HEK293 (cell line): ENCODE measurements at regions not wholly inside any gene's neighbourhood (a gene's known extent, or its start where the extent isn't known, plus 50 kb on each side); places are given as distances from the start of the nearest gene placed in this dataset.

ENCODE experiments used
- CTCF ChIA-PET: fragments of 350-600 bp; formaldehyde crosslinking; extraction: SDS; loops from one replicate; lab custom pipeline; 2021; ENCODE audit warnings: antibody characterized with exemption; lab: Yijun Ruan, JAX
- POLR2A ChIA-PET: fragments of 300-600 bp; formaldehyde crosslinking; extraction: SDS; loops from one replicate; lab custom pipeline; 2020; ENCODE audit warnings: antibody characterized with exemption, inconsistent platforms; lab: Yijun Ruan, JAX
- H3K27ac ChIP-seq: fragments of 200-500 bp; sonication (Bioruptor generic); 2 replicates; pipeline ENCODE4 v1.5.1; 2014; ENCODE audit warnings: low read depth, low read length, control low read depth, inconsistent platforms; ENCODE audit errors: extremely low read depth
- H3K36me3 ChIP-seq, 2 experiments: fragments of 200-500 bp in 1 of 2; sonication (Bioruptor generic) in 1 of 2; 1 replicate in 1 of 2; 2 replicates in 1 of 2; pipeline ENCODE4 v1.5.1; 2014 to 2017; ENCODE audit warnings: inconsistent platforms in 2 of 2, low read length in 2 of 2; ENCODE audit not compliant: control insufficient read depth in 2 of 2, insufficient read depth in 1 of 2
- H3K4me1 ChIP-seq: fragments of 200-500 bp; sonication (Bioruptor generic); 2 replicates; pipeline ENCODE4 v1.5.1; 2014; ENCODE audit warnings: mild to moderate bottlenecking, low read length, inconsistent platforms; ENCODE audit not compliant: control insufficient read depth, insufficient read depth
- H3K4me3 ChIP-seq: 2 replicates; pipeline ENCODE4 v1.5.1; 2011; ENCODE audit warnings: low read depth, mild to moderate bottlenecking, control low read depth, low read length, moderate library complexity
- H3K9me3 ChIP-seq: fragments of 200-500 bp; sonication (Bioruptor generic); 2 replicates; pipeline ENCODE4 v1.5.1; 2014; ENCODE audit warnings: low read depth, low read length, inconsistent platforms; ENCODE audit not compliant: control insufficient read depth, insufficient read depth
- GLIS1 ChIP-seq: fragments of 450-650 bp; formaldehyde crosslinking; IDR thresholded peaks from 2 replicates; pipeline ENCODE4 v1.5.1; 2016; ENCODE audit warnings: missing biosample characterization, missing genetic modification characterization
- KLF16 ChIP-seq: fragments of 450-650 bp; formaldehyde crosslinking; IDR thresholded peaks from 2 replicates; pipeline ENCODE4 v1.5.1; 2017; ENCODE audit warnings: missing biosample characterization, missing genetic modification characterization
- ZFHX2 ChIP-seq: fragments of 450-650 bp; formaldehyde crosslinking; conservative IDR thresholded peaks from 2 replicates; pipeline ENCODE4 v1.5.1; 2016; ENCODE audit warnings: missing biosample characterization, missing genetic modification characterization
- ZNF10 ChIP-seq: fragments of 450-650 bp; formaldehyde crosslinking; IDR thresholded peaks from 2 replicates; pipeline ENCODE4 v1.5.1; 2017; ENCODE audit warnings: missing biosample characterization, missing genetic modification characterization
- ZNF132 ChIP-seq: fragments of 450-650 bp; formaldehyde crosslinking; IDR thresholded peaks from 2 replicates; pipeline ENCODE4 v1.5.1; 2017; ENCODE audit warnings: missing biosample characterization, missing genetic modification characterization, borderline replicate concordance
- ZNF133 ChIP-seq: fragments of 450-650 bp; formaldehyde crosslinking; IDR thresholded peaks from 2 replicates; pipeline ENCODE4 v1.5.1; 2016; ENCODE audit warnings: missing biosample characterization, missing genetic modification characterization
- ZNF148 ChIP-seq: fragments of 450-650 bp; formaldehyde crosslinking; IDR thresholded peaks from 2 replicates; pipeline ENCODE4 v1.5.0; 2017; ENCODE audit warnings: missing biosample characterization, missing genetic modification characterization, borderline replicate concordance
- ZNF248 ChIP-seq: fragments of 450-650 bp; formaldehyde crosslinking; IDR thresholded peaks from 2 replicates; pipeline ENCODE4 v1.5.1; 2017; ENCODE audit warnings: missing biosample characterization, missing genetic modification characterization
- ZNF274 ChIP-seq, 2 experiments: fragments of 200-500 bp in 1 of 2; fragments of 450-650 bp in 1 of 2; sonication (Bioruptor generic) in 1 of 2; formaldehyde crosslinking in 1 of 2; IDR thresholded peaks; 2 replicates each; pipeline versions ENCODE4 v1.5.1 to v1.6.1; 2014 to 2016; ENCODE audit warnings: borderline replicate concordance in 1 of 2, inconsistent platforms in 1 of 2, low read length in 1 of 2, missing biosample characterization in 1 of 2, missing genetic modification characterization in 1 of 2
- ZNF280C ChIP-seq: fragments of 450-650 bp; formaldehyde crosslinking; IDR thresholded peaks from 2 replicates; pipeline ENCODE4 v1.5.1; 2016; ENCODE audit warnings: missing biosample characterization, missing genetic modification characterization
- ZNF335 ChIP-seq: fragments of 450-650 bp; formaldehyde crosslinking; conservative IDR thresholded peaks from 2 replicates; pipeline ENCODE4 v1.5.1; 2016; ENCODE audit warnings: missing biosample characterization, missing genetic modification characterization
- ZNF350 ChIP-seq: fragments of 450-650 bp; formaldehyde crosslinking; IDR thresholded peaks from 2 replicates; pipeline ENCODE4 v1.5.0; 2017; ENCODE audit warnings: missing biosample characterization, mild to moderate bottlenecking, missing genetic modification characterization
- ZNF37A ChIP-seq: fragments of 450-650 bp; IDR thresholded peaks from 2 replicates; pipeline ENCODE4 v1.5.1; 2018; ENCODE audit warnings: missing biosample characterization, missing genetic modification characterization
- ZNF398 ChIP-seq: fragments of 450-650 bp; formaldehyde crosslinking; IDR thresholded peaks from 2 replicates; pipeline ENCODE4 v1.5.1; 2017; ENCODE audit warnings: missing biosample characterization, missing genetic modification characterization
- ZNF404 ChIP-seq: fragments of 450-650 bp; formaldehyde crosslinking; IDR thresholded peaks from 2 replicates; pipeline ENCODE4 v1.5.1; 2017; ENCODE audit warnings: missing biosample characterization, missing genetic modification characterization
- ZNF423 ChIP-seq: fragments of 450-650 bp; formaldehyde crosslinking; IDR thresholded peaks from 2 replicates; pipeline ENCODE4 v1.5.1; 2016; ENCODE audit warnings: missing biosample characterization, missing genetic modification characterization
- ZNF580 ChIP-seq: fragments of 450-650 bp; formaldehyde crosslinking; IDR thresholded peaks from 2 replicates; pipeline ENCODE4 v1.5.1; 2016; ENCODE audit warnings: missing biosample characterization, missing genetic modification characterization
- ZNF785 ChIP-seq: fragments of 450-650 bp; formaldehyde crosslinking; IDR thresholded peaks from 2 replicates; pipeline ENCODE4 v1.5.1; 2016; ENCODE audit warnings: missing biosample characterization, missing genetic modification characterization
- ZNF791 ChIP-seq: fragments of 450-650 bp; formaldehyde crosslinking; IDR thresholded peaks from 2 replicates; pipeline ENCODE4 v1.5.1; 2016; ENCODE audit warnings: missing biosample characterization, missing genetic modification characterization
- ZNF792 ChIP-seq: fragments of 450-650 bp; formaldehyde crosslinking; IDR thresholded peaks from 2 replicates; pipeline ENCODE4 v1.5.1; 2016; ENCODE audit warnings: missing biosample characterization, missing genetic modification characterization
- TF ChIP-seq, protein P1 (sequence below): fragments of 450-650 bp; IDR thresholded peaks from 2 replicates; pipeline ENCODE4 v1.5.1; 2018; ENCODE audit warnings: missing biosample characterization, mild to moderate bottlenecking, missing genetic modification characterization

GRCh38 chr1:193931356-193931755, 744.9 kb upstream of the B3GALT2 start:
- Histone ChIP-seq H3K27ac (no peak overlapping the region), H3K36me3 (no peaks in the 10 kb centered on the region), H3K9me3 (no peaks in the 10 kb centered on the region), H3K4me1 (no peaks in the 10 kb centered on the region), H3K4me3 (no peak overlapping the region)
- CTCF ChIA-PET: no interaction called here
- POLR2A ChIA-PET: no interaction called here
- TF ChIP-seq ZFHX2 (tag by site-specific recombination) (no peak), ZNF580 (no peak), ZNF792 (tag by site-specific recombination) (no peak), ZNF404 (tag by site-specific recombination) (no peak), ZNF248 (no peak), ZNF785 (tag by site-specific recombination) (no peak), KLF16 (tag by site-specific recombination) (no peak), ZNF274 (IDR thresholded peaks at IDR 0.05; ENCODE audit: low read length) (no peak), ZNF274 (tag by site-specific recombination; IDR thresholded peaks at IDR 0.05; ENCODE audit: borderline replicate concordance) (no peak), ZNF791 (no peak), ZNF423 (tag by site-specific recombination) (no peak), ZNF280C (tag by site-specific recombination) (no peak), ZNF398 (tag by site-specific recombination) (no peak), ZNF133 (tag by site-specific recombination) (no peak)
- TF ChIP-seq, protein P1, sequence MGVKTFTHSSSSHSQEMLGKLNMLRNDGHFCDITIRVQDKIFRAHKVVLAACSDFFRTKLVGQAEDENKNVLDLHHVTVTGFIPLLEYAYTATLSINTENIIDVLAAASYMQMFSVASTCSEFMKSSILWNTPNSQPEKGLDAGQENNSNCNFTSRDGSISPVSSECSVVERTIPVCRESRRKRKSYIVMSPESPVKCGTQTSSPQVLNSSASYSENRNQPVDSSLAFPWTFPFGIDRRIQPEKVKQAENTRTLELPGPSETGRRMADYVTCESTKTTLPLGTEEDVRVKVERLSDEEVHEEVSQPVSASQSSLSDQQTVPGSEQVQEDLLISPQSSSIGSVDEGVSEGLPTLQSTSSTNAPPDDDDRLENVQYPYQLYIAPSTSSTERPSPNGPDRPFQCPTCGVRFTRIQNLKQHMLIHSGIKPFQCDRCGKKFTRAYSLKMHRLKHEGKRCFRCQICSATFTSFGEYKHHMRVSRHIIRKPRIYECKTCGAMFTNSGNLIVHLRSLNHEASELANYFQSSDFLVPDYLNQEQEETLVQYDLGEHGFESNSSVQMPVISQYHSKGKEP: no peak

- ChIA-PET POLR2A (no interaction called here), CTCF (no interaction called here)
- no peaks in the 10 kb centered on the region for H3K4me1 ChIP-seq
- TF ChIP-seq ZNF335 (tag by site-specific recombination): no peak
- no peak for TF ChIP-seq ZNF791
- TF ChIP-seq GLIS1 (tag by site-specific recombination): no peak
- TF ChIP-seq ZNF148 (tag by site-specific recombination): no peak
- no peak for TF ChIP-seq ZNF10 (tag by site-specific recombination)
- no peak for TF ChIP-seq ZNF132 (tag by site-specific recombination)
- no peak for TF ChIP-seq ZNF37A
- no peak for TF ChIP-seq ZNF350 (tag by site-specific recombination)
- no peaks in the 10 kb centered on the region for H3K9me3 ChIP-seq
- H3K36me3 ChIP-seq: no peaks in the 10 kb centered on the region
- no peak overlapping the region for H3K4me3 ChIP-seq
- no peak overlapping the region for H3K27ac ChIP-seq
These were observed 743.1 kb upstream of the B3GALT2 start for GRCh38 chr1:193929374-193930033.
